ENCODE measurements at regions not wholly inside any gene's neighbourhood (a gene's known extent, or its start where the extent isn't known, plus 50 kb on each side); places are given as distances from the start of the nearest gene placed in this dataset.

DNA sequence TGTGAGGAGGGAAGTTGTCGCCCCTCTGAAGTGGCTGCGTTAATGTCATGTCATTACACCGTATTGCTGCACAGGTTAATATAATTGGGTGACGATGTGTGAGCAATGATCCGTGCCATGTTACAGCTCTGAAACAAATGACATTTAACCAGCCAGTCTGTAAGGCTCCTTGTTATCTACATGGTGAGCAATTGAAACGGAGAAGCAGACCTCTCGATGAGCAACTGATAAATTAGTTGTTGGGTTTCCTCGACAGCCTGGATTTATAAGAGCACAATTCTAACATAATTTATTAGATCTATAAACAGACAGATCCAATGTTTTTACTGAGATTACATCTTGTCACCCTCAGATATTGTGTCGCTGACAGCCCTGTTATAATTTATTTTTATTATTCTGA lies 49.9 kb upstream of the MAFB start:
- Mint-ChIP-seq H3K27ac (ENCODE audit: low read depth, unreplicated experiment) (no peak overlapping the region), H3K27me3 (ENCODE audit: insufficient read depth, unreplicated experiment) (peaks cover 25% of the 10 kb centered on the region), H3K36me3 (ENCODE audit: insufficient read depth, unreplicated experiment) (no peaks in the 10 kb centered on the region), H3K9me3 (ENCODE audit: unreplicated experiment) (no peaks in the 10 kb centered on the region), H3K4me1 (ENCODE audit: insufficient read depth, unreplicated experiment) (no peaks in the 10 kb centered on the region), H3K4me3 (ENCODE audit: unreplicated experiment) (no peak overlapping the region)
- ChIA-PET POLR2A (interaction anchor here (0.7 kb wide), 1 partner anchor 546 kb away, joined by 3 read pairs; no protein-coding TSS in a partner anchor), CTCF (interaction anchor here (1.0 to 4.6 kb wide), 6 partner anchors 11 to 225 kb away, joined by 3 to 37 read pairs (median 4); no protein-coding TSS in a partner anchor)
- intact Hi-C loops (cut with micrococcal nuclease), result no loop called here
- TF ChIP-seq, protein P1, sequence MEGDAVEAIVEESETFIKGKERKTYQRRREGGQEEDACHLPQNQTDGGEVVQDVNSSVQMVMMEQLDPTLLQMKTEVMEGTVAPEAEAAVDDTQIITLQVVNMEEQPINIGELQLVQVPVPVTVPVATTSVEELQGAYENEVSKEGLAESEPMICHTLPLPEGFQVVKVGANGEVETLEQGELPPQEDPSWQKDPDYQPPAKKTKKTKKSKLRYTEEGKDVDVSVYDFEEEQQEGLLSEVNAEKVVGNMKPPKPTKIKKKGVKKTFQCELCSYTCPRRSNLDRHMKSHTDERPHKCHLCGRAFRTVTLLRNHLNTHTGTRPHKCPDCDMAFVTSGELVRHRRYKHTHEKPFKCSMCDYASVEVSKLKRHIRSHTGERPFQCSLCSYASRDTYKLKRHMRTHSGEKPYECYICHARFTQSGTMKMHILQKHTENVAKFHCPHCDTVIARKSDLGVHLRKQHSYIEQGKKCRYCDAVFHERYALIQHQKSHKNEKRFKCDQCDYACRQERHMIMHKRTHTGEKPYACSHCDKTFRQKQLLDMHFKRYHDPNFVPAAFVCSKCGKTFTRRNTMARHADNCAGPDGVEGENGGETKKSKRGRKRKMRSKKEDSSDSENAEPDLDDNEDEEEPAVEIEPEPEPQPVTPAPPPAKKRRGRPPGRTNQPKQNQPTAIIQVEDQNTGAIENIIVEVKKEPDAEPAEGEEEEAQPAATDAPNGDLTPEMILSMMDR (IDR thresholded peaks at IDR 0.05; ENCODE audit: unreplicated experiment), result no peak
- BruUV-seq (replicated peaks), result no TSS peak
- DNase-seq (ENCODE audit: unreplicated experiment), result no peak

DNA sequence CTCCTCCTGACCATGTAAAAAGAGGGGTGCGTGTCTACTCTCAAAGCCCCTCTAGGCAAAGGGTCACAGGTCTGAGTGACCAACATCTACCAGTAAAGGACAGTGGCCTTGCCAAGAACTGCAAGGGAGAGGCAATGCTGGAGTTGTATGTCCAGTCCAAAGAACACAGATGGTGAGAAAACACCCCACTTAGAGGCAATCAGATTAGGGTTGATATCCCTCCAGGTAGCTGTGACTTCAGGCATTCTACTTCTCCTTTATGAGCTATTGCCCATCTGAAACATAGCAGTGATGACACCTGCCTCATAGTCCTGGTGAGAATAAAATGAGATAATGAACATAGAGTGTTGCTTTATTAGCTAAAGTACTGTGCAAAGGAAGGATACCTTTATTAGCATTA lies 50.8 kb upstream of the MAFB start:
- H3K4me1 Mint-ChIP-seq (ENCODE audit: insufficient read depth, unreplicated experiment), result no peaks in the 10 kb centered on the region
- CTCF ChIA-PET, result interaction anchor here (0.7 to 4.6 kb wide), 12 partner anchors 10 to 1471 kb away, joined by 3 to 37 read pairs (median 4); no protein-coding TSS in a partner anchor

DNA sequence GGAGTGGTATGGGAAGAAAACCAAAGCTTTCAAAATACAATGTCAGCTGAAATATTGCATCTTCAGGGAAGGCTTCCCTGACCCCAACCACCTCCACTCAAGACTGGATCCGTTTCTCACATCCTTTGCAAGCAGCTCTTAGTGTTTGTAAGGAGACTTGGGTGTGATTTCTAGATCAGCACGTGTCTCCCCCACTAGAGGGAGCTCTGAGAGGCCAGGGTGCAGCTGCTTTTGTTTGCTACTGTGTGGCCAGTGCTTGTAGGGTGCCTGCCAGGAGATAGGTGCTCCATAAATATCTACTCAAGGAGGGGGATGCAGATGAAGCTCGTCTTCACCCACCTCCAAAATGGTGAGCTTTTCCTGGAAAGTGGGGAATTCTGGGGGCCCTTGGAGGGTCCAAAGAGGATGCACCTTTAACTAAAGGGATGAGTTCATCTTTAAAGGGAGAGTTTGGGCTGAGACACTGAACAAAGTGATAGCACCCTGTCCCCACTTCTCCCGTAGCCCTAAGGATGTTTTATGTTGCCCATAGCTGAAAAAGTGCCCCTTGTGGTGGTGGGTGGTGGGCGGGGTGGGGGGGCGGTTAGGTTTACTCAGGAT lies 52.6 kb upstream of the MAFB start:
- DNase-seq (ENCODE audit: unreplicated experiment), result peak; percentile 69
- H3K36me3 Mint-ChIP-seq (ENCODE audit: insufficient read depth, unreplicated experiment), result no peaks in the 10 kb centered on the region
- no peaks in the 10 kb centered on the region for H3K9me3 Mint-ChIP-seq (ENCODE audit: unreplicated experiment)
- BruUV-seq (replicated peaks), result no TSS peak
- intact Hi-C loops (cut with micrococcal nuclease), result loop anchor here (1.0 kb wide), 2 partner anchors 205 to 222 kb away; no protein-coding TSS in a partner anchor
- H3K4me1 Mint-ChIP-seq (ENCODE audit: insufficient read depth, unreplicated experiment), result no peaks in the 10 kb centered on the region
- H3K4me3 Mint-ChIP-seq (ENCODE audit: unreplicated experiment), result no peak overlapping the region
- TF ChIP-seq, protein P1 (IDR thresholded peaks at IDR 0.05; ENCODE audit: unreplicated experiment), result peak; percentile 67
- H3K27me3 Mint-ChIP-seq (ENCODE audit: insufficient read depth, unreplicated experiment), result peaks cover 14% of the 10 kb centered on the region
- ChIA-PET CTCF (interaction anchor here (0.6 to 4.6 kb wide), 28 partner anchors 8 to 1629 kb away, joined by 3 to 37 read pairs (median 4); no protein-coding TSS in a partner anchor), POLR2A (interaction anchor here (0.6 kb wide), 1 partner anchor 1335 kb away, joined by 4 read pairs; no protein-coding TSS in a partner anchor)
- no peak overlapping the region for H3K27ac Mint-ChIP-seq (ENCODE audit: low read depth, unreplicated experiment)

More for the DNA sequence above, 50.8 kb upstream of the MAFB start:
- H3K4me3 Mint-ChIP-seq (ENCODE audit: unreplicated experiment), result no peak overlapping the region
- BruUV-seq (replicated peaks), result no TSS peak
- DNase-seq (ENCODE audit: unreplicated experiment), result no peak
- H3K36me3 Mint-ChIP-seq (ENCODE audit: insufficient read depth, unreplicated experiment), result no peaks in the 10 kb centered on the region
- TF ChIP-seq, protein P1 (IDR thresholded peaks at IDR 0.05; ENCODE audit: unreplicated experiment), result no peak
- POLR2A ChIA-PET, result interaction anchor here (0.6 to 0.7 kb wide), 2 partner anchors 547 to 1863 kb away, joined by 3 to 4 read pairs; no protein-coding TSS in a partner anchor
- intact Hi-C loops (cut with micrococcal nuclease), result no loop called here
- no peak overlapping the region for H3K27ac Mint-ChIP-seq (ENCODE audit: low read depth, unreplicated experiment)
- peaks cover 24% of the 10 kb centered on the region for H3K27me3 Mint-ChIP-seq (ENCODE audit: insufficient read depth, unreplicated experiment)
- no peaks in the 10 kb centered on the region for H3K9me3 Mint-ChIP-seq (ENCODE audit: unreplicated experiment)

DNA sequence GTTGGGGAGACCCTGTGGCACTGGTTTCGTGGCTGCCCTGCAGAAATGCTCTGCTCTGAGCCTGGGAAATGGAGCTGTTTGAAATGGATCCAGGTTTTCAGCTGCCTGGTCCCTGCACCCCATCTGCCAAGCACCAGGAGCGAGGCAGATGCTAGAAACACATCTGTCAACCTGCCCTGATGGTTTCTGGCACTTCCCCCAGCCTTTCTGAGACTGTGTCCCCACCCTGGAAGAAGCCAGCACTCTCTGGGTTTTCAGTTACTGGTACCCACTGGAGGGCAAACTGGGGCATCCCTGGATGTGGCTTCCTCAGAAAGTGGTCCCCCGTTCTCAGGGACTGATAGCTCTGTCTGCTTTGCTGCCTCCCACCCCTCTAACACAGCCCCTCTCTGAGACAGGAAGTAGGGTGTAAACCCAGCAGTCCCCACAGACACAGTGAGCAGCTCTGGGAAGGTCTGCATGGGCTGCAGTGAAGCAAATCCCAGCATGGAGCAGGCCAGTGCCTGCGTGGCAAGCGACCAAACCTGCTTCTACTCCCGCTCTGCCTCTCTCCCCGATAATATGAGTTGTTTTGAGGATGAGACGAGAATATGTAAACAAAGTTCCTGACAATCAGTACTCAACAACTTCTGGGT lies 54.2 kb upstream of the MAFB start:
- no peaks in the 10 kb centered on the region for H3K4me1 Mint-ChIP-seq (ENCODE audit: insufficient read depth, unreplicated experiment)
- ChIA-PET CTCF (interaction anchor here (0.6 to 4.3 kb wide), 11 partner anchors 12 to 583 kb away, joined by 3 to 22 read pairs (median 5); no protein-coding TSS in a partner anchor), POLR2A (interaction anchor here (0.7 kb wide), 1 partner anchor 1478 kb away, joined by 4 read pairs; no protein-coding TSS in a partner anchor)
- DNase-seq (ENCODE audit: unreplicated experiment), result no peak
- no peaks in the 10 kb centered on the region for H3K9me3 Mint-ChIP-seq (ENCODE audit: unreplicated experiment)
- H3K27me3 Mint-ChIP-seq (ENCODE audit: insufficient read depth, unreplicated experiment), result peaks cover 14% of the 10 kb centered on the region
- H3K4me3 Mint-ChIP-seq (ENCODE audit: unreplicated experiment), result no peak overlapping the region
- no peaks in the 10 kb centered on the region for H3K36me3 Mint-ChIP-seq (ENCODE audit: insufficient read depth, unreplicated experiment)
- TF ChIP-seq, protein P1 (IDR thresholded peaks at IDR 0.05; ENCODE audit: unreplicated experiment), result no peak
- H3K27ac Mint-ChIP-seq (ENCODE audit: low read depth, unreplicated experiment), result no peak overlapping the region
- intact Hi-C loops (cut with micrococcal nuclease), result no loop called here
- BruUV-seq (replicated peaks), result no TSS peak
